ENCODE measurements at regions not wholly inside any gene's neighbourhood (a gene's known extent, or its start where the extent isn't known, plus 50 kb on each side); places are given as distances from the start of the nearest gene placed in this dataset.

DNA sequence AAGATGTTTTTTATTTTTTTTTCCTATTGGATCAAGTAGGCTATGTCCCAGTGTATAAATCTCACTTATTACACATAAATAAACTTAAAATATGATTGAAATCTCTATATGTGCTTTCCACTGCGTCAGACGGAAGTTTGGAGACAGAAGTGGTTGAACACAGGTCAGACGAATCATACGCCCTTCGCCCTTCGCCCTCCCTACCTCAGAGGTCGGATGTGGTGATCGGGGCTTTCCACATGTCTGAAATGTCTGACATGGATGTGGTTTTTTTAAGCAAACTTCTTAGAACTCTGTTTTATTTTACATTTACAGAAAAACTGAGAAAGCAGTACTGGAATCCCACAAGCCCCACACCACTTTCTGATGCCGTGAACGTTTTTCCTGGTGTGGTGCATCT is 344.4 kb downstream of the THBS2 start:
- TF ChIP-seq RAD21 (IDR thresholded peaks at IDR 0.05; ENCODE audit: low read depth) (no peak), TEAD4 (IDR thresholded peaks at IDR 0.05) (no peak), TCF12 (IDR thresholded peaks at IDR 0.05; ENCODE audit: low read depth) (no peak), EGR1 (IDR thresholded peaks at IDR 0.05) (no peak), TAF1 (IDR thresholded peaks at IDR 0.05; ENCODE audit: low read depth) (no peak), FOXM1 (IDR thresholded peaks at IDR 0.05; ENCODE audit: borderline replicate concordance, low read depth) (no peak), CEBPB (IDR thresholded peaks at IDR 0.05) (no peak), CREB1 (IDR thresholded peaks at IDR 0.05; ENCODE audit: low read depth) (no peak), USF1 (IDR thresholded peaks at IDR 0.05) (no peak), YY1 (IDR thresholded peaks at IDR 0.05; ENCODE audit: low read depth) (no peak), ZBTB7A (IDR thresholded peaks at IDR 0.05; ENCODE audit: low read depth) (no peak), REST (IDR thresholded peaks at IDR 0.05; ENCODE audit: low read depth) (no peak)
- TF ChIP-seq, protein P1, sequence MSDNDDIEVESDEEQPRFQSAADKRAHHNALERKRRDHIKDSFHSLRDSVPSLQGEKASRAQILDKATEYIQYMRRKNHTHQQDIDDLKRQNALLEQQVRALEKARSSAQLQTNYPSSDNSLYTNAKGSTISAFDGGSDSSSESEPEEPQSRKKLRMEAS (IDR thresholded peaks at IDR 0.05) = no peak

DNA sequence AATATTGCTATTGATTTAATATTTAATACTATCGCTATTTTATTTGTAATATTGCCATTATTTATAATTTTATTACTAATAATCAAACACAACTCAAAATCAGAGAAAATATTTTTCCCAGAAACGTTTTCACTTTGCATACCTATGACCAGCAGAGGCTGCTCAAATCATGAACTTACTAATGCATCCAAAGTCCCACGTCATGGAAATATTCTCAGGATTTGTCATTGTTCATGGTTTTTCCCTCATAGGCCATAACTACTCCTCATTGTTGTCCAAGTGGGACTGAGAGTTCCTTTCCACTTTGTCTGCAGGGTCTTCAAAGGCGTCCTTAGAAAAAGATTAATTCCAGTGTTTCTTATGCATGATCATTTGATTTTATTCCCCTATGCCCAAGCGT is 344.8 kb downstream of the THBS2 start:
- TF ChIP-seq RAD21 (IDR thresholded peaks at IDR 0.05; ENCODE audit: low read depth) (peak; percentile 15; the same call in 1 of the 2 replicates), ZBTB7A (IDR thresholded peaks at IDR 0.05; ENCODE audit: low read depth) (no peak), NFIC (IDR thresholded peaks at IDR 0.05) (no peak), EGR1 (IDR thresholded peaks at IDR 0.05) (no peak), FOXM1 (IDR thresholded peaks at IDR 0.05; ENCODE audit: borderline replicate concordance, low read depth) (no peak), CREB1 (IDR thresholded peaks at IDR 0.05; ENCODE audit: low read depth) (no peak)
- TF ChIP-seq, protein P1 (IDR thresholded peaks at IDR 0.05) = no peak

GRCh38 chr6:168908166-168908565 is 345.5 kb downstream of the THBS2 start:
- TF ChIP-seq EP300 (IDR thresholded peaks at IDR 0.05; ENCODE audit: borderline replicate concordance) (no peak), TEAD4 (IDR thresholded peaks at IDR 0.05) (no peak), YY1 (IDR thresholded peaks at IDR 0.05; ENCODE audit: low read depth) (no peak), TCF12 (IDR thresholded peaks at IDR 0.05; ENCODE audit: low read depth) (no peak), TAF1 (IDR thresholded peaks at IDR 0.05; ENCODE audit: low read depth) (no peak), FOXM1 (IDR thresholded peaks at IDR 0.05; ENCODE audit: borderline replicate concordance, low read depth) (no peak), USF1 (IDR thresholded peaks at IDR 0.05) (no peak), RAD21 (IDR thresholded peaks at IDR 0.05; ENCODE audit: low read depth) (no peak), EGR1 (IDR thresholded peaks at IDR 0.05) (no peak)

- TF ChIP-seq ZBTB7A (IDR thresholded peaks at IDR 0.05; ENCODE audit: low read depth) (no peak), USF1 (IDR thresholded peaks at IDR 0.05) (no peak)
Observed at GRCh38 chr6:168906391-168906790, 347.3 kb downstream of the THBS2 start.

DNA sequence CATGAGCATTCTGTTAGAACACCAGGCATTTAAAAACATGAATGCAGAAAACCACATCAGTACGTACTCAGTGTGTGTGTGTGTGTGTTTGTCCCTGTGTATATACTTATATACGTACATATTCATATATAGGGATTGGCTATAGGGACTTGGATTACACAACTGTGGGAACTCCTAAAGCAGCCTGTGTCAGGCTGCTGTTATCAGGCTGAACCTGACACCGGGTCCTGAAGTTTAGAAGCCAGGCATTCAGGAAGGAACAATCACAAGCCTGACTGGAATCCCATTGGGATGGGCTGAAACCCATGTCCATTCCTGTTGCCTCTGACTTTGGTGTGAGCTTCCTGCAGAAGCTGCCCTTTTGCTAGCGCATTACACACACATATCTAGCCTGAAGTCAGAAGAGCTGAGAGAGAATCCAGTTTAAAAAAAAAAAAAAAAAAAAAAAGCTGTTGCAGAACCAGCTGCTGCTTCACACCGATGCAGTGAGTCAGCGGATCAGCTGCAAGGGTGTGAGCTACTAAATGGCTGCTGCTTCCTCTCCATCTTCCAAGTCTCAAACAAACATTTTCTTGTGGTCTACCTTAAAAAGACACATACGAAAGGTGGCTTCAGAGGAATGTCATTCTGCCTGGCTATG is 348.1 kb downstream of the THBS2 start:
- no peak for TF ChIP-seq YY1 (IDR thresholded peaks at IDR 0.05; ENCODE audit: low read depth)
- no peak for TF ChIP-seq REST (IDR thresholded peaks at IDR 0.05; ENCODE audit: low read depth)
- TF ChIP-seq TAF1 (IDR thresholded peaks at IDR 0.05; ENCODE audit: low read depth) = no peak
- no peak for TF ChIP-seq TCF12 (IDR thresholded peaks at IDR 0.05; ENCODE audit: low read depth)
- TF ChIP-seq FOXM1 (IDR thresholded peaks at IDR 0.05; ENCODE audit: borderline replicate concordance, low read depth) = no peak
- no peak for TF ChIP-seq CREB1 (IDR thresholded peaks at IDR 0.05; ENCODE audit: low read depth)
- TF ChIP-seq, protein P1 (IDR thresholded peaks at IDR 0.05) = no peak
- no peak for TF ChIP-seq EP300 (IDR thresholded peaks at IDR 0.05; ENCODE audit: borderline replicate concordance)
- TF ChIP-seq RAD21 (IDR thresholded peaks at IDR 0.05; ENCODE audit: low read depth) = no peak
- no peak for TF ChIP-seq USF1 (IDR thresholded peaks at IDR 0.05)
- no peak for TF ChIP-seq TEAD4 (IDR thresholded peaks at IDR 0.05)
- TF ChIP-seq EGR1 (IDR thresholded peaks at IDR 0.05) = no peak
- TF ChIP-seq NFIC (IDR thresholded peaks at IDR 0.05) = no peak
- no peak for TF ChIP-seq CEBPB (IDR thresholded peaks at IDR 0.05)
- TF ChIP-seq ZBTB7A (IDR thresholded peaks at IDR 0.05; ENCODE audit: low read depth) = no peak
